ENCODE measurements at regions not wholly inside any gene's neighbourhood (a gene's known extent, or its start where the extent isn't known, plus 50 kb on each side); places are given as distances from the start of the nearest gene placed in this dataset.

GRCh38 chr12:90574676-90575075, 380.3 kb downstream of the CCER1 start:
- TF ChIP-seq, protein P1, sequence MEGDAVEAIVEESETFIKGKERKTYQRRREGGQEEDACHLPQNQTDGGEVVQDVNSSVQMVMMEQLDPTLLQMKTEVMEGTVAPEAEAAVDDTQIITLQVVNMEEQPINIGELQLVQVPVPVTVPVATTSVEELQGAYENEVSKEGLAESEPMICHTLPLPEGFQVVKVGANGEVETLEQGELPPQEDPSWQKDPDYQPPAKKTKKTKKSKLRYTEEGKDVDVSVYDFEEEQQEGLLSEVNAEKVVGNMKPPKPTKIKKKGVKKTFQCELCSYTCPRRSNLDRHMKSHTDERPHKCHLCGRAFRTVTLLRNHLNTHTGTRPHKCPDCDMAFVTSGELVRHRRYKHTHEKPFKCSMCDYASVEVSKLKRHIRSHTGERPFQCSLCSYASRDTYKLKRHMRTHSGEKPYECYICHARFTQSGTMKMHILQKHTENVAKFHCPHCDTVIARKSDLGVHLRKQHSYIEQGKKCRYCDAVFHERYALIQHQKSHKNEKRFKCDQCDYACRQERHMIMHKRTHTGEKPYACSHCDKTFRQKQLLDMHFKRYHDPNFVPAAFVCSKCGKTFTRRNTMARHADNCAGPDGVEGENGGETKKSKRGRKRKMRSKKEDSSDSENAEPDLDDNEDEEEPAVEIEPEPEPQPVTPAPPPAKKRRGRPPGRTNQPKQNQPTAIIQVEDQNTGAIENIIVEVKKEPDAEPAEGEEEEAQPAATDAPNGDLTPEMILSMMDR (IDR thresholded peaks at IDR 0.05; ENCODE audit: extremely low read depth in 1 of 2, insufficient read depth in 1 of 2, low read depth in 1 of 2, low read length in 2 of 2): no peak
- no peak for TF ChIP-seq POLR2A (IDR thresholded peaks at IDR 0.05; ENCODE audit: low read depth, low read length)
- no peak for TF ChIP-seq EZH2 (IDR thresholded peaks at IDR 0.05; ENCODE audit: borderline replicate concordance, low read depth, low read length, severe bottlenecking)
- no peak for TF ChIP-seq MAX (IDR thresholded peaks at IDR 0.05; ENCODE audit: insufficient read depth, insufficient read length)
- TF ChIP-seq POLR2AphosphoS5 (IDR thresholded peaks at IDR 0.05; ENCODE audit: insufficient read depth, low read depth, low read length): no peak
- no peak for TF ChIP-seq JUN (IDR thresholded peaks at IDR 0.05; ENCODE audit: borderline replicate concordance, insufficient read depth, insufficient read length, low read depth)
- no peak for TF ChIP-seq FOS (IDR thresholded peaks at IDR 0.05; ENCODE audit: borderline replicate concordance, insufficient read depth, low read length)
- TF ChIP-seq MYC (IDR thresholded peaks at IDR 0.05; ENCODE audit: low read depth, low read length): no peak
- no peak for TF ChIP-seq GATA2 (IDR thresholded peaks at IDR 0.05; ENCODE audit: insufficient read depth, insufficient read length, low read depth, low read length)
